ENCODE measurements at regions not wholly inside any gene's neighbourhood (a gene's known extent, or its start where the extent isn't known, plus 50 kb on each side); places are given as distances from the start of the nearest gene placed in this dataset.
A peak's percentile ranks its signal among the peaks of the same experiment; 100 is the strongest.

- intact Hi-C loops (cut with DNase I), result no loop called here
- no peak for ATAC-seq
- DNase-seq (ENCODE audit: low spot score), result no peak
Measured at GRCh38 chr2:111652681-111653080, 231.3 kb downstream of the ANAPC1 start.

- intact Hi-C loops (cut with DNase I), result no loop called here
- DNase-seq (ENCODE audit: low spot score) (no peak), ATAC-seq (no peak)
Measured at GRCh38 chr2:111653103-111653624, 230.8 kb downstream of the ANAPC1 start.

GRCh38 chr2:111653913-111654312 lies 230.1 kb downstream of the ANAPC1 start:
- DNase-seq (ENCODE audit: low spot score), result no peak
- intact Hi-C loops (cut with DNase I), result no loop called here
- ATAC-seq, result no peak

GRCh38 chr2:111654829-111655228 lies 229.2 kb downstream of the ANAPC1 start:
- intact Hi-C loops (cut with DNase I), result no loop called here
- DNase-seq (ENCODE audit: low spot score) (no peak), ATAC-seq (no peak)

GRCh38 chr2:111656436-111656835 lies 227.6 kb downstream of the ANAPC1 start:
- ATAC-seq (no peak), DNase-seq (ENCODE audit: low spot score) (no peak)
- intact Hi-C loops (cut with DNase I), result no loop called here

- ATAC-seq (no peak), DNase-seq (ENCODE audit: low spot score) (no peak)
- intact Hi-C loops (cut with DNase I), result no loop called here
Measured at GRCh38 chr2:111656894-111657293, 227.1 kb downstream of the ANAPC1 start.

- intact Hi-C loops (cut with DNase I), result no loop called here
Measured at GRCh38 chr2:111657351-111657975, 226.5 kb downstream of the ANAPC1 start.

GRCh38 chr2:111659361-111660333 lies 224.3 kb downstream of the ANAPC1 start:
- peak; percentile 83 for DNase-seq (ENCODE audit: low spot score)
- peak; percentile 93 for ATAC-seq
- intact Hi-C loops (cut with DNase I), result no loop called here

More at GRCh38 chr2:111657351-111657975, 226.5 kb downstream of the ANAPC1 start:
- DNase-seq (ENCODE audit: low spot score), result no peak
- no peak for ATAC-seq

- ATAC-seq (no peak), DNase-seq (ENCODE audit: low spot score) (no peak)
- intact Hi-C loops (cut with DNase I), result no loop called here
Measured at GRCh38 chr2:111660811-111661210, 223.2 kb downstream of the ANAPC1 start.

GRCh38 chr2:111661286-111661940 lies 222.6 kb downstream of the ANAPC1 start:
- intact Hi-C loops (cut with DNase I), result no loop called here
- DNase-seq (ENCODE audit: low spot score) (no peak), ATAC-seq (no peak)

GRCh38 chr2:111662039-111662770 lies 221.8 kb downstream of the ANAPC1 start:
- intact Hi-C loops (cut with DNase I), result no loop called here
- ATAC-seq (no peak), DNase-seq (ENCODE audit: low spot score) (no peak)

GRCh38 chr2:111662771-111663470 lies 221.1 kb downstream of the ANAPC1 start:
- ATAC-seq (no peak), DNase-seq (ENCODE audit: low spot score) (no peak)
- intact Hi-C loops (cut with DNase I), result no loop called here

GRCh38 chr2:111663471-111664274 lies 220.3 kb downstream of the ANAPC1 start:
- no peak for DNase-seq (ENCODE audit: low spot score)
- ATAC-seq, result no peak
- intact Hi-C loops (cut with DNase I), result no loop called here

GRCh38 chr2:111664275-111664850 lies 219.6 kb downstream of the ANAPC1 start:
- intact Hi-C loops (cut with DNase I), result no loop called here
- ATAC-seq (no peak), DNase-seq (ENCODE audit: low spot score) (no peak)

GRCh38 chr2:111665011-111665410 lies 219.0 kb downstream of the ANAPC1 start:
- no peak for DNase-seq (ENCODE audit: low spot score)
- intact Hi-C loops (cut with DNase I), result no loop called here
- no peak for ATAC-seq

- intact Hi-C loops (cut with DNase I), result no loop called here
- ATAC-seq, result no peak
- DNase-seq (ENCODE audit: low spot score), result no peak
Measured at GRCh38 chr2:111665551-111666116, 218.4 kb downstream of the ANAPC1 start.

GRCh38 chr2:111666160-111666559 lies 217.8 kb downstream of the ANAPC1 start:
- intact Hi-C loops (cut with DNase I), result no loop called here
- ATAC-seq (no peak), DNase-seq (ENCODE audit: low spot score) (no peak)
